Skeletal muscle tissue (tissue), 3 donors: ENCODE measurements at regions not wholly inside any gene's neighbourhood (a gene's known extent, or its start where the extent isn't known, plus 50 kb on each side); places are given as distances from the start of the nearest gene placed in this dataset.

Experiments used
- H3K27ac ChIP-seq: one replicate; pipeline ENCODE4 v1.7.0; 2013; ENCODE audit warnings: mild to moderate bottlenecking, low read depth, low read length, inconsistent platforms
- H3K27me3 ChIP-seq, 3 donors: one replicate each; pipeline ENCODE4 v1.7.0; 2013; ENCODE audit warnings: low read length in 3 of 3; ENCODE audit not compliant: control insufficient read depth in 3 of 3, insufficient read depth in 3 of 3
- H3K36me3 ChIP-seq, 3 donors: one replicate each; pipeline ENCODE4 v1.7.0; 2013; ENCODE audit warnings: low read length in 3 of 3; ENCODE audit not compliant: control insufficient read depth in 3 of 3, insufficient read depth in 3 of 3
- H3K4me1 ChIP-seq, 3 donors: one replicate each; pipeline ENCODE4 v1.7.0; 2013; ENCODE audit warnings: low read length in 3 of 3, mild to moderate bottlenecking in 3 of 3; ENCODE audit not compliant: control insufficient read depth in 3 of 3, insufficient read depth in 3 of 3
- H3K4me3 ChIP-seq, 3 donors: one replicate each; pipeline ENCODE4 v1.7.0; 2013; ENCODE audit warnings: low read length in 3 of 3
- H3K9ac ChIP-seq, 3 donors: one replicate each; pipeline ENCODE4 v1.7.0; 2013; ENCODE audit warnings: low read length in 3 of 3, mild to moderate bottlenecking in 3 of 3, moderate library complexity in 2 of 3, low read depth in 1 of 3
- H3K9me3 ChIP-seq, 3 donors: one replicate each; pipeline ENCODE4 v1.7.0; 2013; ENCODE audit warnings: low read length in 3 of 3; ENCODE audit not compliant: control insufficient read depth in 3 of 3
- donor health status: Osteomylitis.

DNA sequence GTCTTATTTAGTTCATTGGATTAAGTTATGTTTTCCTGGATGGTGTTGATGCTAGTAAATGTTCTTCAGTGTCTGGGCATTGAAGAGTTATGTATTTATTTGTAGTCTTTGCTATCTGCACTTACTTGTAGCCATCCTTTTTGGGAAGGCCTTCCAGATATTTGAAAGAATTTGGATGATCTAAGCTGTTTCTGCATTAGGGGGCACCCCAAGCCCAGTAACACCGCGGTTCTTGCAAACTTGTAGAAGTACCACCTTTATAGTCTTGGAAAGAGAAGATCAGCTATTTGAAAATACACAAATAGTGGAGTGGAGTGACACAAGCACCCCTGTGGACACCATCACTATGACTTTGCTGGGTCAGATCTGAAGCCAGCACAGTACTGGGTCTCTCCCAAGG, 175.9 kb upstream of the KIF2B start:
- H3K4me1 ChIP-seq: no peaks in the 10 kb centered on the region
- H3K27me3 ChIP-seq: no peaks in the 10 kb centered on the region
- H3K36me3 ChIP-seq: no peaks in the 10 kb centered on the region
- no peaks in the 10 kb centered on the region for H3K9me3 ChIP-seq
- H3K9ac ChIP-seq: no peak overlapping the region
- H3K27ac ChIP-seq: no peak overlapping the region
- no peak overlapping the region for H3K4me3 ChIP-seq

GRCh38 chr17:53640808-53641207, 181.9 kb upstream of the KIF2B start:
- no peak overlapping the region for H3K9ac ChIP-seq
- no peaks in the 10 kb centered on the region for H3K27me3 ChIP-seq
- H3K36me3 ChIP-seq: no peaks in the 10 kb centered on the region
- no peak overlapping the region for H3K4me3 ChIP-seq
- H3K9me3 ChIP-seq: no peaks in the 10 kb centered on the region
- no peaks in the 10 kb centered on the region for H3K4me1 ChIP-seq
- no peak overlapping the region for H3K27ac ChIP-seq

- Histone ChIP-seq H3K9ac (no peak overlapping the region), H3K4me3 (no peak overlapping the region), H3K4me1 (no peaks in the 10 kb centered on the region), H3K36me3 (no peaks in the 10 kb centered on the region), H3K9me3 (no peaks in the 10 kb centered on the region), H3K27ac (no peak overlapping the region), H3K27me3 (no peaks in the 10 kb centered on the region)
These were observed 187.3 kb upstream of the KIF2B start for GRCh38 chr17:53635444-53635843.

- H3K27ac ChIP-seq: no peak overlapping the region
- no peaks in the 10 kb centered on the region for H3K36me3 ChIP-seq
- H3K4me3 ChIP-seq: no peak overlapping the region
- no peaks in the 10 kb centered on the region for H3K9me3 ChIP-seq
- H3K4me1 ChIP-seq: no peaks in the 10 kb centered on the region
- no peaks in the 10 kb centered on the region for H3K27me3 ChIP-seq
- no peak overlapping the region for H3K9ac ChIP-seq
These were observed 188.9 kb upstream of the KIF2B start for GRCh38 chr17:53633856-53634255.

DNA sequence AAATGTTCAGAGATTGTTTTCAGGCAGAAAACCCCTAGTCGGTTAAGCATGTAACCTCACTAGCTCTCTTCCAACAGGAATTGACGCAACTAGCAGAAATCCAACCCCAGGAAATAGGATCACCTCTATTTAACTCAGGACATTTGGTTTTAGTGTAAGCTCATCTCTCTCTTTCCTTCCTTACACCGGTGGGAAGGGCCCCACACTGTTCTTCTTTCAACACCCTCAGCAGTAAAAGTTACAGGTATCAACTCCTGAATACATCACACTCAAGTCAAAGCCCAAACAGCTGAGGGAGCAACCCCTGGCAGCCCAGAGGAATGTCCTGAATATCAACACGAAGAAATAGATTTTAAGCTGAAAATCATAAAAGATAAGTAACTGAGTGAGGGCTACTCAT, 191.2 kb upstream of the KIF2B start:
- no peak overlapping the region for H3K4me3 ChIP-seq
- H3K9ac ChIP-seq: no peak overlapping the region
- H3K9me3 ChIP-seq: no peaks in the 10 kb centered on the region
- H3K36me3 ChIP-seq: no peaks in the 10 kb centered on the region
- H3K27ac ChIP-seq: no peak overlapping the region
- no peaks in the 10 kb centered on the region for H3K27me3 ChIP-seq
- H3K4me1 ChIP-seq: no peaks in the 10 kb centered on the region

GRCh38 chr17:53630638-53631037, 192.1 kb upstream of the KIF2B start:
- no peak overlapping the region for H3K9ac ChIP-seq
- no peaks in the 10 kb centered on the region for H3K9me3 ChIP-seq

GRCh38 chr17:53630115-53630514, 192.6 kb upstream of the KIF2B start:
- Histone ChIP-seq H3K4me3 (no peak overlapping the region), H3K27me3 (no peaks in the 10 kb centered on the region), H3K27ac (no peak overlapping the region), H3K9me3 (no peaks in the 10 kb centered on the region), H3K4me1 (no peaks in the 10 kb centered on the region), H3K36me3 (no peaks in the 10 kb centered on the region), H3K9ac (no peak overlapping the region)

More at GRCh38 chr17:53630638-53631037, 192.1 kb upstream of the KIF2B start:
- H3K36me3 ChIP-seq: no peaks in the 10 kb centered on the region
- no peak overlapping the region for H3K27ac ChIP-seq
- H3K4me1 ChIP-seq: no peaks in the 10 kb centered on the region
- H3K4me3 ChIP-seq: no peak overlapping the region
- no peaks in the 10 kb centered on the region for H3K27me3 ChIP-seq

DNA sequence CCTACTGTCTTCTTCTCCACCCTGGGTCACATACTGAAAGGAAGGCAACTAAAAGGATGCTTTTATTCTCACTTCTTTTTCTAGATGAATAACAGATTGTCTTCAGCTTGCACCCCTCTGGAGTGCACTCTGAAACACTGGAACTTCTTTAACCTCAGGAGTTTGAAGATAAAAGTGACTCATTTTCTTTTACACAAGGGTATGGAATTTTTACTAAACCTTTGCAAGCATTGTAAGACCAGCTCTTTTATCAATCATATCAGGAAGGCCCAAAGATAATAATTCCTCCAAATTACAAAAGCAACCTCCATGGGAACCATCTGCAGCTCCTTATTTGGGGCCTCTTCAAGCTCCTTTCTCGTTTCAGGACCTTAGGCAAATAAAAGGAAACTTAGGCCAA, 193.5 kb upstream of the KIF2B start:
- H3K4me3 ChIP-seq: no peak overlapping the region
- no peak overlapping the region for H3K9ac ChIP-seq
- no peaks in the 10 kb centered on the region for H3K27me3 ChIP-seq
- no peak overlapping the region for H3K27ac ChIP-seq
- no peaks in the 10 kb centered on the region for H3K9me3 ChIP-seq
- H3K4me1 ChIP-seq: no peaks in the 10 kb centered on the region
- H3K36me3 ChIP-seq: no peaks in the 10 kb centered on the region

DNA sequence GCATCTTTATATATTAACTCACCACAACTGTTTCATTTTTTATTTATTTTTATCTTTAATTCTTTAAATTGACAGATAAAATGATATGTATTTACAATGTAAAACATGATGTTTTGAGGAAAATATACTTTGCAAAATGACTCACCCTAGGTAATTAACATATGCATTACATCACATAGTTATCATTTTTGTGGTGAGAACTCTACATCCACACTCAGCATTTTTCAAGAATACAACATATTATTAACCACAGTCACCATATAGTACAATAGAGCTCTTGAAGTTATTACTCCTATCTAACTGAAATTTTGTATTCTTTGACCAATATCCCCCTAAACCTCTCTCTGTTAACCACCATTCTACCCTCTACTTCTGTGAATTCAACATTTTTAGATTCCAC, 194.7 kb upstream of the KIF2B start:
- H3K27me3 ChIP-seq: no peaks in the 10 kb centered on the region
- H3K4me3 ChIP-seq: no peak overlapping the region
- H3K9ac ChIP-seq: no peak overlapping the region
- H3K27ac ChIP-seq: no peak overlapping the region
- no peaks in the 10 kb centered on the region for H3K36me3 ChIP-seq
- H3K9me3 ChIP-seq: no peaks in the 10 kb centered on the region
- H3K4me1 ChIP-seq: no peaks in the 10 kb centered on the region

- no peak overlapping the region for H3K27ac ChIP-seq
- no peaks in the 10 kb centered on the region for H3K36me3 ChIP-seq
- H3K27me3 ChIP-seq: no peaks in the 10 kb centered on the region
- H3K4me3 ChIP-seq: no peak overlapping the region
- H3K4me1 ChIP-seq: no peaks in the 10 kb centered on the region
- no peak overlapping the region for H3K9ac ChIP-seq
- no peaks in the 10 kb centered on the region for H3K9me3 ChIP-seq
These were observed 195.2 kb upstream of the KIF2B start for GRCh38 chr17:53627511-53627910.

GRCh38 chr17:53626286-53626685, 196.4 kb upstream of the KIF2B start:
- no peak overlapping the region for H3K27ac ChIP-seq
- H3K36me3 ChIP-seq: no peaks in the 10 kb centered on the region
- no peaks in the 10 kb centered on the region for H3K4me1 ChIP-seq

More at GRCh38 chr17:53626286-53626685, 196.4 kb upstream of the KIF2B start:
- Histone ChIP-seq H3K9ac (no peak overlapping the region), H3K4me3 (no peak overlapping the region), H3K9me3 (no peaks in the 10 kb centered on the region), H3K27me3 (no peaks in the 10 kb centered on the region)
